ENCODE measurements at regions not wholly inside any gene's neighbourhood (a gene's known extent, or its start where the extent isn't known, plus 50 kb on each side); places are given as distances from the start of the nearest gene placed in this dataset.

GRCh38 chr16:13517841-13518240 lies 402.1 kb upstream of the ERCC4 start:
- intact Hi-C loops (cut with DNase I): no loop called here
- DNase-seq (ENCODE audit: low spot score): no peak

- intact Hi-C loops (cut with DNase I): no loop called here
- DNase-seq (ENCODE audit: low spot score): no peak
Observed at GRCh38 chr16:13519871-13520270, 400.1 kb upstream of the ERCC4 start.

GRCh38 chr16:13521356-13521755 lies 398.6 kb upstream of the ERCC4 start:
- intact Hi-C loops (cut with DNase I): no loop called here
- no peak for DNase-seq (ENCODE audit: low spot score)

- DNase-seq (ENCODE audit: low spot score): no peak
- intact Hi-C loops (cut with DNase I): no loop called here
Observed at GRCh38 chr16:13527332-13527731, 392.6 kb upstream of the ERCC4 start.

GRCh38 chr16:13528691-13529090 lies 391.3 kb upstream of the ERCC4 start:
- intact Hi-C loops (cut with DNase I): no loop called here
- DNase-seq (ENCODE audit: low spot score): no peak

GRCh38 chr16:13529193-13529982 lies 390.6 kb upstream of the ERCC4 start:
- intact Hi-C loops (cut with DNase I): no loop called here
- DNase-seq (ENCODE audit: low spot score): no peak

GRCh38 chr16:13540771-13541170 lies 379.2 kb upstream of the ERCC4 start:
- intact Hi-C loops (cut with DNase I): loop anchor here in 1 of 2 donors (10.0 kb wide), 2 partner anchors 56 to 166 kb away; no protein-coding TSS in a partner anchor

GRCh38 chr16:13542284-13542683 lies 377.7 kb upstream of the ERCC4 start:
- intact Hi-C loops (cut with DNase I): loop anchor here in 1 of 2 donors (10.0 kb wide), 2 partner anchors 57 to 167 kb away; no protein-coding TSS in a partner anchor
- DNase-seq (ENCODE audit: low spot score): no peak

More at GRCh38 chr16:13540771-13541170, 379.2 kb upstream of the ERCC4 start:
- DNase-seq (ENCODE audit: low spot score): no peak

GRCh38 chr16:13543850-13544249 lies 376.1 kb upstream of the ERCC4 start:
- intact Hi-C loops (cut with DNase I): loop anchor here in 1 of 2 donors (10.0 kb wide), 2 partner anchors 59 to 169 kb away; no protein-coding TSS in a partner anchor
- no peak for DNase-seq (ENCODE audit: low spot score)

GRCh38 chr16:13545271-13545670 lies 374.7 kb upstream of the ERCC4 start:
- intact Hi-C loops (cut with DNase I): loop anchor here in 1 of 2 donors (10.0 kb wide), 2 partner anchors 60 to 170 kb away; no protein-coding TSS in a partner anchor
- no peak for DNase-seq (ENCODE audit: low spot score)

- no peak for DNase-seq (ENCODE audit: low spot score)
- intact Hi-C loops (cut with DNase I): no loop called here
Observed at GRCh38 chr16:13550254-13550653, 369.7 kb upstream of the ERCC4 start.

- no peak for DNase-seq (ENCODE audit: low spot score)
- intact Hi-C loops (cut with DNase I): no loop called here
Observed at GRCh38 chr16:13552062-13552959, 367.6 kb upstream of the ERCC4 start.

GRCh38 chr16:13552960-13553257 lies 367.0 kb upstream of the ERCC4 start:
- intact Hi-C loops (cut with DNase I): no loop called here
- no peak for DNase-seq (ENCODE audit: low spot score)

- intact Hi-C loops (cut with DNase I): no loop called here
- no peak for DNase-seq (ENCODE audit: low spot score)
Observed at GRCh38 chr16:13553453-13553985, 366.4 kb upstream of the ERCC4 start.

GRCh38 chr16:13554005-13554404 lies 365.9 kb upstream of the ERCC4 start:
- DNase-seq (ENCODE audit: low spot score): no peak
- intact Hi-C loops (cut with DNase I): no loop called here

- intact Hi-C loops (cut with DNase I): no loop called here
Observed at GRCh38 chr16:13554643-13555042, 365.3 kb upstream of the ERCC4 start.

GRCh38 chr16:13557418-13557817 lies 362.5 kb upstream of the ERCC4 start:
- DNase-seq (ENCODE audit: low spot score): no peak
- intact Hi-C loops (cut with DNase I): no loop called here

More at GRCh38 chr16:13554643-13555042, 365.3 kb upstream of the ERCC4 start:
- no peak for DNase-seq (ENCODE audit: low spot score)

GRCh38 chr16:13558752-13559151 lies 361.2 kb upstream of the ERCC4 start:
- DNase-seq (ENCODE audit: low spot score): no peak
- intact Hi-C loops (cut with DNase I): no loop called here

GRCh38 chr16:13559624-13560023 lies 360.3 kb upstream of the ERCC4 start:
- DNase-seq (ENCODE audit: low spot score): no peak
- intact Hi-C loops (cut with DNase I): no loop called here

GRCh38 chr16:13560151-13560550 lies 359.8 kb upstream of the ERCC4 start:
- intact Hi-C loops (cut with DNase I): no loop called here
- no peak for DNase-seq (ENCODE audit: low spot score)

All from posterior vena cava (tissue), 2 donors.